ENCODE measurements at regions not wholly inside any gene's neighbourhood (a gene's known extent, or its start where the extent isn't known, plus 50 kb on each side); places are given as distances from the start of the nearest gene placed in this dataset.

GRCh38 chr14:94888121-94888520 lies 118.2 kb upstream of the GSC start:
- no peak for TF ChIP-seq CTCF (IDR thresholded peaks at IDR 0.05; ENCODE audit: low read depth, low read length)
- DNase-seq (ENCODE audit: extremely low read depth, low read depth): no peak

GRCh38 chr14:94887591-94887990 lies 117.7 kb upstream of the GSC start:
- DNase-seq (ENCODE audit: extremely low read depth, low read depth): no peak
- no peak for TF ChIP-seq CTCF (IDR thresholded peaks at IDR 0.05; ENCODE audit: low read depth, low read length)

GRCh38 chr14:94886931-94887330 lies 117.0 kb upstream of the GSC start:
- TF ChIP-seq CTCF (IDR thresholded peaks at IDR 0.05; ENCODE audit: low read depth, low read length): no peak
- no peak for DNase-seq (ENCODE audit: extremely low read depth, low read depth)

GRCh38 chr14:94885481-94886155 lies 115.7 kb upstream of the GSC start:
- TF ChIP-seq CTCF (IDR thresholded peaks at IDR 0.05; ENCODE audit: low read depth, low read length): no peak

GRCh38 chr14:94884616-94885230 lies 114.8 kb upstream of the GSC start:
- no peak for DNase-seq (ENCODE audit: extremely low read depth, low read depth)
- no peak for TF ChIP-seq CTCF (IDR thresholded peaks at IDR 0.05; ENCODE audit: low read depth, low read length)

More at GRCh38 chr14:94885481-94886155, 115.7 kb upstream of the GSC start:
- no peak for DNase-seq (ENCODE audit: extremely low read depth, low read depth)

GRCh38 chr14:94882401-94882800 lies 112.5 kb upstream of the GSC start:
- no peak for TF ChIP-seq CTCF (IDR thresholded peaks at IDR 0.05; ENCODE audit: low read depth, low read length)

GRCh38 chr14:94880876-94881275 lies 111.0 kb upstream of the GSC start:
- no peak for DNase-seq (ENCODE audit: extremely low read depth, low read depth)
- TF ChIP-seq CTCF (IDR thresholded peaks at IDR 0.05; ENCODE audit: low read depth, low read length): no peak

More at GRCh38 chr14:94882401-94882800, 112.5 kb upstream of the GSC start:
- no peak for DNase-seq (ENCODE audit: extremely low read depth, low read depth)
